ENCODE measurements at regions not wholly inside any gene's neighbourhood (a gene's known extent, or its start where the extent isn't known, plus 50 kb on each side); places are given as distances from the start of the nearest gene placed in this dataset.

- Mint-ChIP-seq H3K36me3 (no peaks in the 10 kb centered on the region), H3K27me3 (peaks cover 24% of the 10 kb centered on the region in 2 donors), H3K9me3 (no peaks in the 10 kb centered on the region), H3K27ac (no peak overlapping the region), H3K4me1 (no peaks in the 10 kb centered on the region), H3K4me3 (no peak overlapping the region)
- ATAC-seq (replicated peaks) (no peak), DNase-seq (no peak)
These were observed 51.4 kb upstream of the NPVF start for GRCh38 chr7:25279705-25280104.

- Mint-ChIP-seq H3K4me3 (no peak overlapping the region), H3K27me3 (peaks cover 23 to 24% of the 10 kb centered on the region in 2 donors)
- no peak for ATAC-seq (replicated peaks)
These were observed 51.9 kb upstream of the NPVF start for GRCh38 chr7:25280181-25280580.

GRCh38 chr7:25282194-25282593, 53.9 kb upstream of the NPVF start:
- H3K36me3 Mint-ChIP-seq: no peaks in the 10 kb centered on the region
- H3K27ac Mint-ChIP-seq: no peak overlapping the region
- no peak overlapping the region for H3K4me3 Mint-ChIP-seq
- DNase-seq (no peak), ATAC-seq (replicated peaks) (no peak)
- no peaks in the 10 kb centered on the region for H3K9me3 Mint-ChIP-seq
- peaks cover 12 to 24% of the 10 kb centered on the region in 2 donors for H3K27me3 Mint-ChIP-seq
- no peaks in the 10 kb centered on the region for H3K4me1 Mint-ChIP-seq

More at GRCh38 chr7:25280181-25280580, 51.9 kb upstream of the NPVF start:
- Mint-ChIP-seq H3K4me1 (no peaks in the 10 kb centered on the region), H3K27ac (no peak overlapping the region), H3K36me3 (no peaks in the 10 kb centered on the region), H3K9me3 (no peaks in the 10 kb centered on the region)
- DNase-seq: no peak

GRCh38 chr7:25286756-25287155, 58.5 kb upstream of the NPVF start:
- no peak overlapping the region for H3K27ac Mint-ChIP-seq
- peaks cover 15 to 28% of the 10 kb centered on the region in 2 donors for H3K27me3 Mint-ChIP-seq
- no peaks in the 10 kb centered on the region for H3K4me1 Mint-ChIP-seq

GRCh38 chr7:25287291-25287690, 59.0 kb upstream of the NPVF start:
- H3K36me3 Mint-ChIP-seq: no peaks in the 10 kb centered on the region
- H3K27me3 Mint-ChIP-seq: peaks cover 12 to 25% of the 10 kb centered on the region in 2 donors
- no peak overlapping the region for H3K27ac Mint-ChIP-seq
- peaks cover 0 to 2% of the 10 kb centered on the region in 2 donors for H3K9me3 Mint-ChIP-seq
- H3K4me3 Mint-ChIP-seq: no peak overlapping the region
- DNase-seq (no peak), ATAC-seq (replicated peaks) (no peak)
- no peaks in the 10 kb centered on the region for H3K4me1 Mint-ChIP-seq

More at GRCh38 chr7:25286756-25287155, 58.5 kb upstream of the NPVF start:
- DNase-seq (no peak), ATAC-seq (replicated peaks) (no peak)
- Mint-ChIP-seq H3K36me3 (no peaks in the 10 kb centered on the region), H3K9me3 (peaks cover 0 to 2% of the 10 kb centered on the region in 2 donors), H3K4me3 (no peak overlapping the region)

- Mint-ChIP-seq H3K4me1 (no peaks in the 10 kb centered on the region), H3K9me3 (peaks cover 0 to 2% of the 10 kb centered on the region in 2 donors), H3K27ac (no peak overlapping the region), H3K36me3 (no peaks in the 10 kb centered on the region), H3K27me3 (peaks cover 14 to 18% of the 10 kb centered on the region in 2 donors), H3K4me3 (no peak overlapping the region)
- no peak for ATAC-seq (replicated peaks)
- DNase-seq: no peak
These were observed 60.4 kb upstream of the NPVF start for GRCh38 chr7:25288556-25289307.

GRCh38 chr7:25289518-25289917, 61.2 kb upstream of the NPVF start:
- H3K4me1 Mint-ChIP-seq: no peaks in the 10 kb centered on the region
- no peak for DNase-seq
- no peaks in the 10 kb centered on the region for H3K36me3 Mint-ChIP-seq
- peaks cover 0 to 2% of the 10 kb centered on the region in 2 donors for H3K9me3 Mint-ChIP-seq
- no peak overlapping the region for H3K4me3 Mint-ChIP-seq
- H3K27ac Mint-ChIP-seq: no peak overlapping the region
- no peak for ATAC-seq (replicated peaks)
- H3K27me3 Mint-ChIP-seq: peaks cover 9 to 18% of the 10 kb centered on the region in 2 donors

GRCh38 chr7:25294624-25295023, 66.3 kb upstream of the NPVF start:
- peaks cover 0 to 5% of the 10 kb centered on the region in 2 donors for H3K4me1 Mint-ChIP-seq

GRCh38 chr7:25295387-25295786, 67.1 kb upstream of the NPVF start:
- ATAC-seq (replicated peaks): no peak
- no peaks in the 10 kb centered on the region for H3K9me3 Mint-ChIP-seq
- peaks cover 0 to 5% of the 10 kb centered on the region in 2 donors for H3K4me1 Mint-ChIP-seq
- H3K36me3 Mint-ChIP-seq: no peaks in the 10 kb centered on the region
- H3K4me3 Mint-ChIP-seq: no peak overlapping the region
- no peak overlapping the region for H3K27ac Mint-ChIP-seq
- H3K27me3 Mint-ChIP-seq: peaks cover 14 to 15% of the 10 kb centered on the region in 2 donors
- DNase-seq: no peak

More at GRCh38 chr7:25294624-25295023, 66.3 kb upstream of the NPVF start:
- no peak for ATAC-seq (replicated peaks)
- Mint-ChIP-seq H3K4me3 (no peak overlapping the region), H3K27me3 (peaks cover 14 to 20% of the 10 kb centered on the region in 2 donors), H3K9me3 (peaks cover 0 to 2% of the 10 kb centered on the region in 2 donors), H3K27ac (no peak overlapping the region), H3K36me3 (no peaks in the 10 kb centered on the region)
- DNase-seq: no peak

GRCh38 chr7:25296086-25296485, 67.8 kb upstream of the NPVF start:
- DNase-seq (no peak), ATAC-seq (replicated peaks) (no peak)
- Mint-ChIP-seq H3K36me3 (no peaks in the 10 kb centered on the region), H3K27me3 (peaks cover 11 to 14% of the 10 kb centered on the region in 2 donors), H3K9me3 (no peaks in the 10 kb centered on the region), H3K4me1 (peaks cover 0 to 5% of the 10 kb centered on the region in 2 donors), H3K27ac (no peak overlapping the region), H3K4me3 (no peak overlapping the region)

GRCh38 chr7:25297278-25297677, 69.0 kb upstream of the NPVF start:
- ATAC-seq (replicated peaks) (no peak), DNase-seq (no peak)
- no peaks in the 10 kb centered on the region for H3K36me3 Mint-ChIP-seq
- peaks cover 11 to 14% of the 10 kb centered on the region in 2 donors for H3K27me3 Mint-ChIP-seq
- H3K4me3 Mint-ChIP-seq: no peak overlapping the region
- no peaks in the 10 kb centered on the region for H3K9me3 Mint-ChIP-seq
- no peak overlapping the region for H3K27ac Mint-ChIP-seq
- peaks cover 0 to 5% of the 10 kb centered on the region in 2 donors for H3K4me1 Mint-ChIP-seq

- Mint-ChIP-seq H3K36me3 (no peaks in the 10 kb centered on the region), H3K4me3 (no peak overlapping the region), H3K4me1 (no peaks in the 10 kb centered on the region), H3K27me3 (peaks cover 10 to 22% of the 10 kb centered on the region in 2 donors), H3K9me3 (no peaks in the 10 kb centered on the region), H3K27ac (no peak overlapping the region)
- no peak for ATAC-seq (replicated peaks)
- no peak for DNase-seq
These were observed 75.2 kb upstream of the NPVF start for GRCh38 chr7:25303281-25304181.

- Mint-ChIP-seq H3K9me3 (no peaks in the 10 kb centered on the region), H3K27ac (peak overlapping the region; percentile 11), H3K36me3 (no peaks in the 10 kb centered on the region), H3K4me1 (no peaks in the 10 kb centered on the region), H3K27me3 (peaks cover 10 to 16% of the 10 kb centered on the region in 2 donors), H3K4me3 (no peak overlapping the region)
- DNase-seq (no peak), ATAC-seq (replicated peaks) (no peak)
These were observed 76.4 kb upstream of the NPVF start for GRCh38 chr7:25304691-25305090.

GRCh38 chr7:25305831-25306230, 77.5 kb upstream of the NPVF start:
- DNase-seq (no peak), ATAC-seq (replicated peaks) (no peak)
- Mint-ChIP-seq H3K4me1 (no peaks in the 10 kb centered on the region), H3K27ac (no peak overlapping the region), H3K36me3 (no peaks in the 10 kb centered on the region), H3K4me3 (no peak overlapping the region), H3K27me3 (peaks cover 10 to 16% of the 10 kb centered on the region in 2 donors), H3K9me3 (no peaks in the 10 kb centered on the region)

All from stimulated activated naive B cell treated with anti-CD40 and anti-IgM and Interleukin-4, amounts not matched to agents 10 μg/mL and 1 μg/mL and 100 μg/mL, for 72 hours (primary cell).